ENCODE measurements at regions not wholly inside any gene's neighbourhood (a gene's known extent, or its start where the extent isn't known, plus 50 kb on each side); places are given as distances from the start of the nearest gene placed in this dataset.
"Not testable (repeated sequence)": the region's sequence is repeated elsewhere in the genome, so short reads cannot be mapped to it uniquely, and the experiment has no call there.

DNA sequence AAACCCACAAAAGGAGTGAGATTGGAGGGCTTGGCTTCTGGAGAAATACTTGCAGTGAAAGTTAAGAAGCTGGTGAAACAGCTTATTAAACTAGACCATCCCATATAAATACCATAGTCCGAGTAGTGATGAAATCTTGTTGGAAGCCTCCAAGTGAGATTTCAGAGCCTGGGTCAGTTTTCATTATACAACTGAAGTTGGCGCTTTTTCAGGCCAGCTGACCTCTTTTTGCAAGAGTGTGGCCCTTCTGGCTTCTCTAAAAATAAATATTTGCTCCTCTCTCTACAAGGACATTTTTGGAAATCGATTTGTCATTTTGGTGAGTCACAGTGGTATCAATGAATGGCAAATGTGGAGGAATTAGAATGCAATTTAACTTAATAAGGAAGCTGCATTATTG, 51.2 kb upstream of the THRB start:
- DNase-seq = no peak

DNA sequence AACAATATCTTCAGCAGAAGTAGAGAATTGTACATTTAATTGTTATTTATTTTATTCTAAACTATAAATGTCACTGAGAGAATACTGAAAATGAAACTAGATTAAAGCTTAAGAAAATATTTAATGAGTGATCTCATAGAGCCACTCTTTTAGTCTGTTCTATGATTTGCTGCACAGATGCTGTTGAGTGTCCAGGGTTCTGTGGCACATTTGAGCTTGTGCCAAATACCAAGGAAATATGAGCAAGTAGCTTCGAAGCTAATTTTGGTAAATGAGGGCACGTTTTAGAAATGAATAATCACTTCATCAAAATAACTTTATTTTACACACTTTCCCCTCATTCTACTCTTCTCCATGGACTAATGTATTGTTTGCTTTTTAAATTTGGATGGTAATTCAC, 53.6 kb upstream of the THRB start:
- no peak for DNase-seq

DNA sequence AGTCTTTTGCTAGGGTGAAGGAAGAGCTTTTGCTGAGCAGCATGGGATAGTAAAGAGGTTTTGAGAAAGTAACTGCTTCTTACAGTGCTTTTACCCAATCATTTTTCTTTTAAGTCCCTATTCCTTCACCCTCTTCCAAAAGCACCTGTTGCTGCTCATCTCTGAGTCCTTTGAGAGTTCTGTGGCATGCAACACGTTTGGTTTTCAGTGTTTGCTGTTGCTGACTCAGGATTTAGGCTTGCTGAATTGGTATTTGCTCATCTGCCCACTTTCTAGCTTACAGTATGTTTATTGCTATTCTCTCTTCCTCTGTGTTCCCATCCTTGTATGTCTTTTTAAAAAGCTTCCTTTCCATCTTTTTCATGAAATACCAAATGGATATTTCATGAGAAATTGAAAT, 55.9 kb upstream of the THRB start:
- DNase-seq = no peak

DNA sequence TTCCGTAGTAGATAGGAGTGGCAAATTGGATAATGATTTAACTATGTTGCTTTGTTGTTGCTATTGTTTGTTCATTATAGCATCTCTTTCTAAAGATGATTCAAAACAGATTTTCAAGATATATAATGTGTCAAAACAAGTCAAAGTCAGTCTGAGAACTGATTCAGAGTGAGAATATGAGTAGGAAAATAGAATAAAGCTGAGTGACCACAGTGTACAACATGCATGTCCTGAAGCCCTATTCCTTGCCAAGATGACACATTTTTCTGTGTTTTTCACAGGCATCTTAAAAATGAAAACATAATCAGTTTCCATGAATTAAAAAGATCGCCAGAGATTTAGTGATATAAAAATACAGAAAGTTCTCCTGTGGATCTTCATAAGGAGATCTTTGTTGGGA, 57.0 kb upstream of the THRB start:
- no peak for DNase-seq

DNA sequence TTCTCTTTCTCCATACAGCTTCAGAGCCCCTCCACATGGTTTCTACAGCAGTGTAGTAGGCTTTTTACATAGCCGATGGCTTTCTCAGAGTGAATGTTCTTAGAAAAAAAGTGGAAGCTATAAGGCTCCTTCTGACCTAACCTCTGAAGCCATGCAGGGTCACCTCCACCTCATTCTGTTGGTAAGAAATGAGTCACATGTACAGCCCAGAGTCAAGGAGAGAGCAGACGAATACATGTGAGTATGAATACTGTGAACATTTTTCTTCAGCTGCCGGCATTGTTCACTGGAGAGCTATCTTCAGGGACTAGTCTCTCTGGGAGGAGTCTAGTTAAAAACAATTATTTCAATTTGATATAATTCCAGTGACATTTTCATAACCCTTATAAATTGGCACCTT, 68.2 kb upstream of the THRB start:
- no peak for DNase-seq

DNA sequence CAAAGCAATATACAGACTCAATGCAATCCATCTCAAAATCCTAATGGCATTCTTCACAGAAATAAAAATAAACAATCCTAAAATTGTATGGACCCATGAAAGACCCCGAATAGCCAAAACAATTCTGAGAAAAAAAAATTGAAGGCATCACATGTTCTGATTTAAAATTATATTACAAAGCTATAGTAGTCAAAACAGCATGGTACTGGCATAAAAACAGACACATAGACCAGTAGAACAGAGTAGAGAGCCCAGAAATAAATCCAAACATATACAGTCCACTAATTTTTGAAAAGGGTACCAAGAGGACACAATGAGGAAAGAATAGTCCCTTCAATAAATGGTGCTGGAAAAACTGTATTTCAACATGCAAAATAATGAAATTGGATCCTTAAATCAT, 70.4 kb upstream of the THRB start:
- no peak for DNase-seq

DNA sequence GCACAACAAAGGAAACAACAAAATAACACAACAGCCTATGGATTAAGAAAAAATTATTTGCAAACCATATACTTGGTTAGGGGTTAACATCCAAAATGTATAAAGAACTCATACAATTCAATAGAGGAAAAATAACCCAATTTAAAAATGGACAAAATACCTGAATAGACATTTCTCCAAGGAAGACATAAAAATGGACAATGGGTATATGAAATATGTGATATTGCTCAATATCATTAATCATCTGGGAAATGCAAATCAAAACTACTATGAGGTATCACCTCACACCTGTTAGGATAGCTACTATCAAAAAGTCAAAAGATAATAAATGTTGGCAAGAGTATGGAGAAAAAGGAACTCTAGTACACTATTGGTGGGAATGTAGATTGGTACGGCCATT, 71.0 kb upstream of the THRB start:
- DNase-seq = no peak

DNA sequence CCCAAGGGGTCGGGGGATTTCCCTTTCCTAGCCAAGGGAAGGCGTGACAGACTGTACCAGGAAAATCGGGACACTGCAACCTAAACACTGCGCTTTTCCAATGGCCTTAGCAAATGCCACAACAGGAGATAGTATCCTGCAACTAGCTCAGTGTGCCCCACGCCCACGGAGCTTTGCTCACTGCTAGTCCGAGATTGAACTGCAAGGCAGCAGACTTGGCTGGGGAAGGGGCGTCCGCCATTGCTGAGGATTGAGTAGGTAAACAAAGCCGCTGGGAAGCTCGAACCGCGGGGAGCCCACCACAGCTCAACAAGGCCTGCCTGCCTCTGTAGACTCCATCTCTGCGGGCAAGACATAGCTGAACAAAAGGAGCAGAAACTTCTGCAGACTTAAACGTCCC, 72.3 kb upstream of the THRB start:
- no peak for DNase-seq

DNA sequence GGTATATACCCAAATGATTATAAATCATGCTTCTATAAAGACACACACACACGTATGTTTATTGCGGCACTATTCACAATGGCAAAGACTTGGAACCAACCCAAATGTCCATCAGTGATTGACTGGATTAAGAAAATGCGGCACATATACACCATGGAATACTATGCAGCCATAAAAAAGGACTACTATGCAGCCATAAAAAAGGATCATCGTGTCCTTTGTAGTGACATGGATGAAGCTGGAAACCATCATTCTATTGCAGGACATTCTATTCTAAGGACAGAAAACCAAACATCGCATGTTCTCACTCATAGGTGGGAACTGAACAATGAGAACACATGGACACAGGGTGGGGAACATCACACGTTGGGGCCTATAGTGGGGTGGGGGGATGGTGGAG, 77.8 kb upstream of the THRB start:
- DNase-seq = not testable (repeated sequence)

DNA sequence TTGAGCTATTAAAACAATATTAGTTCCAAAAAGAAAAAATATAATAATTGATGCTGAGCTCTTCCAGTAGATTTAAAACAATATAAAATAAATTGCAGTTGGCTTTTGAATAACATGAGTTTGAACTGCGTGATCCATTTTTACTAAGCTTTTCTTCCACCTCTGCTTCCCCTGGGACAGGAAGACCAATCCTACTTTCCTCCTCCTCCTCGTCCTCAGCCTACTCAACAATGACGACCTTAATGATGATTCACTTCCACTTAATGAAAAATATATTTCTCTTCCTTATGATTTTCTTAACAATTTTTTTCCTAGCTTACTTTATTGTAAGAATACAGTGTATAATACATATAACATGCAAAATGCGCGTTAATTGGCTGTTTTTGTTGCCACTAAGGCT, 78.9 kb upstream of the THRB start:
- no peak for DNase-seq

DNA sequence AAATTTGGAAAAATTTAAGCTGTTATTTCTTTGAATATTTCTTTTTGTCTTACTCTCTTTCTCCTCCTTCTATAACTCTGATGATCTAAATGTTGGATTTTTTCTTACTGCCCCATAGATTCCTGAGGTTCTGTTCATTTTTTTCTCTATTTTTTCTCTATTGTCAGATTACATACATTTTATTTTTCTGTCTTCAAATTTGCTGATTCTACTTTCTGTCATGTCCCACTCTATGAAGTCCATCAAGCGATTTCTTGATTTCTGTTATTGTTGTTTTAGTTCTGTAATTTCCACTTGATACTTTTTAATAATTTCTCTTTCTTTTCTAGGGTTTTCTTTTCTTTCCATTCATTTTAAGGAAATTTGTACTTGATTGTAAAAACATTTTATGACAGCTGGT, 83.7 kb upstream of the THRB start:
- DNase-seq = no peak

DNA sequence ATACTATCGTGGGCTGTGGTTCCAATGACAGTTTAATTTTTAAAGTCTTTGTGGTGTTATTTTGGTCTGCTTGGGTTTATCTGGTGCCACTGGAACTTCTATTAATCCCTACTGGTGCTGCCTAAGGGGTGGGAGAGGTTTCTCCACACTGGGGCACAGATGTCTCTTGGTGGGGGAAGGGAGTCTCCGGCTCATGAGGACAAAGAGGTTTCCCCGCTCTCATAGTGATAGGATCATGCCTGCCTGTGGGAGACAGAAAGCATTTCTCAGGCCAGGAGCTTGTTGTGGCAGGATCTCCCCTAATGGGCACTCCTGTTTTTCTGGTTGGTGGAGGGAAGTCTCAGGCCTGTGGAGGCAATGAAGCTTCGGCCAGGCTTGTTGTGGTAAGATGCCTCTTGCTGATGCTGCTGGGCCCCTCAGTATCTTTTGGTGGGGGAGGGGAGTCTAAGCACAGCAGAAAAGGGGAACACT, 84.3 kb upstream of the THRB start:
- DNase-seq = no peak

DNA sequence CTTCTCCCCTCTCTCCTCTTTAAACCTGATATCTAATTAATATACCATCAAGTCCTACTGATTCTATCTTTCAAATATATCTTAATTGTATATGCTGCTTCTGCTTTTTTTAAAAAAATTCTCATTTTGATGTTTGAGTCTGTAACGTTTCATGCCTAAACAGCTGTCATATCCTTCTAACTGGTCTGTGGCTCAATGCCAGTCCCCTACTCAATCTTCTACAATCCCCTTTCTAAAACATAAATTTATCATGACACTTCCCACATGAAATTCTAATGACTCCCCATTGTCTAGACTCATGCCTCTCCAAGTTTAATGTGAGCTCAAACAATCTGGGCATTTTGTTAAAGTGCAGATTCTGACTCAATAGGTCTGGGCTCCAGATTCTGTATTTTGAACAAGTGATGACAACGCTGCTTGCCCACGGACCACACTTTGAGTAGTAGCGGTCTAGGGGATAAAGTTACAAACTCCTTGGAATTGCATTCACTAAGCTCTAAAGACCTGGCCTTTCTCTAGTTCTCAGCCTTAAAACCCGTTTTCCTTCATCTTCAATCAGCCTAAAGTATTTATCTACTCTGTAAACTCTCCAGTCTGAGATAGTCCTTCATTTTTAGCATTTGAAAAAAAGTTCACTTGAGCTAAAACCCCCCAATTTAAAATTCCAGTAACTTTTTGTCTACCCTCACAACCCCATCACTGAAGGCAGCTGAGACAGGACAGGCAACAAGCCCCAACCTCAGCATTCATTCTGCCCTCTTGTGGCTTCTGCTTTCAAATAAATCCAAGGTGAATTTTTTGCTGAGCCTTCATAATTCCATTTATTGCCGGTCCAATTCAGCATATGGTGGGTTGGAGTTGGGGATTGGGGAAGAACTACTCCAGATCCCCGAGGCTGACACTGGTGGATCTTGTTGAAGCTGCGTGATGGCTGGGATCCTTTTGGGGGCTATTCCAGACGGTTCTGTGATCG, 88.1 kb upstream of the THRB start:
- no peak for DNase-seq

DNA sequence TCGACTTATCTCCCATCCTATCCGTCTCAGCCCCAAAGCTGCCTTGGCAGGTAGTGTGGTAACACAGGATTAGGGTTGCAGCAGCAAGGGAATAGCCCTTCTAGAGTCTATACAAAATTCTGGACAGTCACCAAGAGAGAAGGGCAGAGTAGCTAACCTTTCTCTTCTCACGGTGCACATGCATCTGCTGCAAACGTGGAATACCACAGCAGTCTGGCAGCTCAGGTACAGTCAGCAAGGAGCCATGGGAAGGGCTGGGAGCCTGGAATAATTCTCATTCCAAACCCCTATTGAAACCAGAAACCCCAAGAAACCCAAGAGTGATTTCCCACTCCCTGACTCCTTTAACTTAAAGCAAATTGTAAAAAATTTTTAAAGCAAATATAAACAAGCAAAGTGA, 92.3 kb upstream of the THRB start:
- no peak for DNase-seq

DNA sequence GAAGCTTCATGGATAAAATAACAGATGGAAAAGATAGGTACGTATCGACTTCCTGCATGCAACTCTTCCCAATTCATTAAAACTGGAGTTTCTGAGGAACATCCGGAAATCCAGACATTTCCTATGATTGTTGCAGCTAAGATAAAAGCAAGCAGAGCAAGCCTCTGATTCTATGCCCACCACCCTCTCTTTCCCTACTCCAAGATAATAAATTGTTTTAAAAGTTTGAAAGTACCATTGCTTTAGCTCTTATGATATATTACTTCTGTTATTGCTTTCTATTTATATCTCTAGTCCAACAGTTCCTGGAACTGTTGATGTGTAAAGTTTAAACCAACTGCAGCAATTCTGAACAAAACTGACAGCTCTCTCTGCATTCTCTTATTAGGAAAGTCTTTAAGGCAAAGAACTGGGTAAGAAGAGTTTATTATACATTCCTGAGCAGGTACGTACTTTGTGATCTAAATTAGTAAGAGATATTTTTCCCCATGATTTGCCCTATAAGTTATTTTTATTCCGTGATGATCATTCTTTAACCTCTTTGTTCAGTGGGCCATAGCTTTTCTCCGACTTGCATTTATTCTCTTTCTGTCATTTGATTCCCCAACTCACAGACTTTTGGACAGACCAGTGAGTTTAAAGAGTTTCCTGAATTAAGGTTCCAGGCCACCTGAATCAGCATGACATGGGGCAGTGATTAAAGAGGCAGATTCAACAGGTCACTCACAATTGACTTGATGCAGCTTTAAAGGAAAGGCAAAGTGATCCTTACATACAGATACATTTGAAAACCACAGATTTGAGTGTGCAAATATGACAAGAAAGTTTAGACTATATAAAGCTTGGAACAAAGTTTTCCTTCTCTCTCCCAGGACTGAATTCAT, 94.2 kb upstream of the THRB start:
- DNase-seq = no peak

DNA sequence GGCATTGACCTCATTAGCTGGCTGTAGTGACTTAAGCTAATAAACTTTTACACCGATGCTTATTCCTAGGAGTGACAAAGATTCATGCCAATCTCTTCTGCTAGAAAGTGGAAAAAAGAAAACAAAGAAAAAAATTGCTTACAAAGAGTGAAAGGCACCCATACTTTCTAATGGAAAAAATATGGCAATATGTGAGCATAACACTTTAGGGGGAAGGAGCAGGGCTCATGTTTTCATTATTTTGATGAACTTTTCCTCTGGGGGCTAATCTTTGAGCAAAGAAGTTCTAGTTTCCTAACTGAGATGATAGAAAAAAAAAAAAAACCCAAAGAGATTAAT, 94.8 kb upstream of the THRB start:
- no peak for DNase-seq

DNA sequence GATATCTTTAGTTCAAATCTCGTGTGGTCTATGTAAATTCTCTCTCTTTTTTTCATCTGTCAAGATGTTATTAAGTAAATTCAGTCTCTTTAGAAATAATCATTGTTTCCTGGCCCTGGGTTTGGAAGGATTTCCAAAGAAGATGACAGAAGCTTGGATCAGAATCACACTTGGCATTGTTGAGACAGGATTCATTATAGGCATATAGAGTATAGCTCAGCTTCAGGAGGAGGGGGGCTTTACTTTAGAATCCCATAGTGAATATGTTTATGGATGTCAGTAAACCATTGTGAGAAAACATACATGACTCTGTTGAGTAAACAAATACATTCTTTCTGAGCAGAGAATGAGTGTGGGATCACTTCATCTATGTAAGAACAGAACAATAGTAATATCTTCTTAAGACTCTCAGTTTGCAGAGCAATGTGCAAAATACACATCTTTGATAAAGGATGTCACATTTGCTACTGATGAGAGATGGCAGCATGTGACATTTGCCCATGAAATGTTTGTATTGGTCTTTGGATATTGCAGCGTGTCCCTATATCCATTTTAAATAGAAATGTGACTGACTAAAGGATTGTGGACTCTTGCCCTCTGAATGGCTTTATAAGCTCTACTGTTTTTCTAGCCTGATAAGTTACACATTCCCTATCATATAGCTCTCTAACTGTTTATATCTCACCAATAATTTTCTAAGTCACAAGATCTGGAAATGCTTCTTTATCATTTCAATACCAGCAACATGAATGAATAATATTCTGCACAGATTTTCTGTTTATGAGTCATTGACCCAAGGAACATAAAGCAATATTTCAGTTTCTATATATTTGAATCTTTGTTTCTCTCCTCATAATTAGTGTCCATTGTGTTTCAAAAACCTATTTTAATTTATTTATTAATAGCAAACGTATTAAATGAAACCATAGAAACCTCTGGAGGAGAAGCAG, 95.6 kb upstream of the THRB start:
- DNase-seq = no peak

DNA sequence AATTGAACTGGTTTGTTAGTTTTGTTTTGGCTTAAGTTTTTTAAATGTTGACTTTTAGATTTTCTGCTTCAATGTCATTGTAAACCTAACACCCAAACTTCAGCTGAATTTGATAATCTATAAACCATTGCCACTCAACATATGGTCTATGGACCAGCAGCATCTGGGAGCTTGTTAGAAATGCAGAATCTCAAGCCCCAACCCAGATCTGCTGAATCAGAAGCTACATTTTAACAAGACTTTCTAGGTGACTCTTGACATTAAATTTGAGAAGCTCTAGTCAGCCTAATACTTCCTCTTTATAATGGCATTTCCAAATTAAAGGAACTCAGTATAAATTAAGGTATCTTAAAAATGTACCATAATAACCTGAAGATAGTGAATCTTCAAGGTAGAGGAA, 96.5 kb upstream of the THRB start:
- no peak for DNase-seq

DNA sequence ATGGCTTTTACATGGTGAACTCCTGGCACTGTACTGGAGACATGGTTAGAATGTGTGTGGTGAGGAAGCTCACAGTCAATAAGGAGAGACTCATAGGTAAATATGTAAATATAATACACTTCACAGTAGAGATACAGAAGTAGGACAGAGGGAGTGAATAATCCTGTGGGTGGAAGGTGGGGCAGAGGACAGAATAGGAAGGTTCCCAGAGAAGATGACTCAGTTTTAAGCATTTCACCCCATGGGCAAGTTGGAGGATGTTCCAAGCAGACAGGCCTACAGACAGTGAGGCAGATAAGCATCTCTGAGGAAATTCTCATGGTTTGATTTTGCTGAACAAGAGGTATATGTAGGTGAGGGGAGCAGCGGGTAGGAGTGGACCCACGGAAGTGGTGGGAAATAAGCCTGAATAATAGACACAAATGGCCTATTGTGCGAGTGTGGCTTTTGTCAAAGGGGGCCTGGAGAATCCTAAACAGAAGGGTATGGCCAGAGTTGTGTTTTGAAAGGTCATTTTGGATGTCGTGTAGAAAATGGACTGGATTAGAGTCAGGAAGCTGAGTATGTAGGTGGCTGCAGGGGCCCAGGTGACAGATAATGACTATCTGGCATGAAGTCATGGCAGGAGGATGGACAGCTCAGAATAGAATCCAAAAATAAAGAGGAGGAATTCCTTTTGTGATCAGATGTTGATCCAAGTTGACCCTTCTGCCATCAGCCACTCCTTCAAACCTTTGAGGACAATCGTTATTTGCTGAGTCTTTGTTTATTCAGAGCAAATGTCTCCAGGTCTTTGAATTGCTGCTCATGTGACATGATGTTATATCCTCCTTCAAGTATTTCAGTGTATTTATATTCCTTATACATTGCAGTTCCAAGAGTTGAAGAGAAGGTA, 97.3 kb upstream of the THRB start:
- DNase-seq = no peak

DNA sequence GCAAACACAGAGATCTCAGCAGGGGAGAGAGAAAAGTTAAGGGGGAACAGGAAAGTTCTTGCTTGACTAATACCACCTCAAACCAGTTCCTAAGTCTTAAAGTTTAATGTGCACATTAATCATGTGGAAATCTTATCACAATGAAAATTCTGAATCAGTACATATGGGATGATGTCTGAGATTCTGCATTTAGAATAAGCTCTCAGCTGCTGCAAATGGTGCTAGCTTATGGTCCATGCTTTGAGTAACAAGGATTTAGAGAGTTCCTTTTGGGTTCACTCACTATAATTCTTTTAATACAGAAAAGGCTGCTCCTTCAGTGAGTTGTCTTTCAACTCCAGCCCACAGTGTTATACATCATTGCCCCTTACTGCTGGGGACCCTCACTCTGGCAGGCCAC, 99.5 kb upstream of the THRB start:
- no peak for DNase-seq

DNA sequence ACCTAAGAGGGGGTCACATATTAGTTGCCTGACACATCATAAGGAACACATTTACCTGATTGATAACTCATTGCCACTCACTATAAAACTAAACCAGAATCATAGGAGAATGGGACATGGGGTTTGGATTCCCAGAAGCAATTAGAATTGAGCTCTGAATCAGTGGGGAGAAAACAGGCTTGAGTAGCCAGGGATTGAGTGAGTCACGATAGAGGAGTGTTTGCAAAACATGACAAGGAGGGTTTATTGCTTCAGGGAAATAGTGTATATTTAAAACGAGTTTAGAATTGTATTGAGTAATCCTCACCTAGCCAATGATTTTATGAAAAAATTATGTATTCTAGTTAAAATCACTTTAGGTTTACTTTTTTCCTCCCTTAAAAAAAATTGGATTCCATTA, 101.1 kb upstream of the THRB start:
- DNase-seq = no peak

DNA sequence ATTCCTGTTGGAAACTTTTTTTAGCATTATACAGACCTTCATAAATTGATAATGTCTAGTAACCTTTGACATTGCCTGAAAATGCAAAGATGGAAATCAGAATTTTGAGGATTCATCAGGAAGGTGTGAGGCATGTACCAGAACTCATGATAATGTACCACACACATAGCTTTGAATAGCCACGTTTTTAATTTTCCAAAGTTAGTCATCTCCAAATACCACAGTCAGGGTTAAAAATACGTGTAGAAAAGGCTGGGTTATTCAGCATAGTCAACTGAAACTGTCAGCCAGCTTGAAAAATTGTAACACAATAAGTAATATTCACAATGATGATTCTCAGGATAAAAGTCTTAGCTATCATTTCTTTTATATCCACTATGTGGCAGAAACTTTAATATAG, 102.0 kb upstream of the THRB start:
- no peak for DNase-seq
